ENCODE measurements at regions not wholly inside any gene's neighbourhood (a gene's known extent, or its start where the extent isn't known, plus 50 kb on each side); places are given as distances from the start of the nearest gene placed in this dataset.

GRCh38 chr11:44506375-44507016, 59.0 kb upstream of the CD82 start:
- H2AFZ ChIP-seq (ENCODE audit: control insufficient read depth, low read length): no peak overlapping the region
- H3K4me2 ChIP-seq (ENCODE audit: control insufficient read depth, extremely low read depth, insufficient read depth, low read depth, low read length): no peak overlapping the region
- H3K4me3 ChIP-seq (ENCODE audit: control insufficient read depth in 2 of 3, extremely low read depth in 1 of 3, insufficient read depth in 2 of 3, low read depth in 1 of 3, low read length in 3 of 3): no peak overlapping the region
- H3K79me2 ChIP-seq (ENCODE audit: control insufficient read depth, insufficient read depth, low read length): no peaks in the 10 kb centered on the region
- H4K20me1 ChIP-seq (ENCODE audit: control insufficient read depth, extremely low read depth, insufficient read depth, low read length): no peaks in the 10 kb centered on the region
- H3K9ac ChIP-seq (ENCODE audit: control insufficient read depth, extremely low read depth, insufficient read depth, low read length): no peak overlapping the region
- H3K36me3 ChIP-seq (ENCODE audit: control insufficient read depth in 2 of 2, extremely low read depth in 1 of 2, insufficient read depth in 2 of 2, low read length in 2 of 2): no peaks in the 10 kb centered on the region
- TF ChIP-seq, protein P1, sequence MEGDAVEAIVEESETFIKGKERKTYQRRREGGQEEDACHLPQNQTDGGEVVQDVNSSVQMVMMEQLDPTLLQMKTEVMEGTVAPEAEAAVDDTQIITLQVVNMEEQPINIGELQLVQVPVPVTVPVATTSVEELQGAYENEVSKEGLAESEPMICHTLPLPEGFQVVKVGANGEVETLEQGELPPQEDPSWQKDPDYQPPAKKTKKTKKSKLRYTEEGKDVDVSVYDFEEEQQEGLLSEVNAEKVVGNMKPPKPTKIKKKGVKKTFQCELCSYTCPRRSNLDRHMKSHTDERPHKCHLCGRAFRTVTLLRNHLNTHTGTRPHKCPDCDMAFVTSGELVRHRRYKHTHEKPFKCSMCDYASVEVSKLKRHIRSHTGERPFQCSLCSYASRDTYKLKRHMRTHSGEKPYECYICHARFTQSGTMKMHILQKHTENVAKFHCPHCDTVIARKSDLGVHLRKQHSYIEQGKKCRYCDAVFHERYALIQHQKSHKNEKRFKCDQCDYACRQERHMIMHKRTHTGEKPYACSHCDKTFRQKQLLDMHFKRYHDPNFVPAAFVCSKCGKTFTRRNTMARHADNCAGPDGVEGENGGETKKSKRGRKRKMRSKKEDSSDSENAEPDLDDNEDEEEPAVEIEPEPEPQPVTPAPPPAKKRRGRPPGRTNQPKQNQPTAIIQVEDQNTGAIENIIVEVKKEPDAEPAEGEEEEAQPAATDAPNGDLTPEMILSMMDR (optimal IDR thresholded peaks at IDR 0.05 in 1 of 3, IDR thresholded peaks at IDR 0.05 in 1 of 3, conservative IDR thresholded peaks at IDR 0.05 in 1 of 3; ENCODE audit: extremely low read depth in 1 of 3, insufficient read depth in 2 of 3, low read length in 3 of 3): no peak
- no peak for TF ChIP-seq EZH2 (IDR thresholded peaks at IDR 0.05; ENCODE audit: low read length)
- no peak for DNase-seq (ENCODE audit: low read depth, low spot score)
- dilution Hi-C loops (cut with MboI; ENCODE audit: extremely low pct_ligation_motif_present, low sequenced_read_pairs): no loop called here
- H3K9me3 ChIP-seq (ENCODE audit: control insufficient read depth, low read depth, low read length): no peaks in the 10 kb centered on the region
- H3K27me3 ChIP-seq (ENCODE audit: control insufficient read depth, extremely low read depth, insufficient read depth, low read length): peaks cover 17% of the 10 kb centered on the region
- FAIRE-seq: no peak
- no peaks in the 10 kb centered on the region for H3K9me1 ChIP-seq (ENCODE audit: control insufficient read depth, extremely low read depth, insufficient read depth, low read length)
- H3K4me1 ChIP-seq (ENCODE audit: control insufficient read depth, extremely low read depth, insufficient read depth, low read length): no peaks in the 10 kb centered on the region
- H3K27ac ChIP-seq (ENCODE audit: control insufficient read depth, insufficient read depth, low read length): no peak overlapping the region

GRCh38 chr11:44507491-44507890, 58.0 kb upstream of the CD82 start:
- DNase-seq (ENCODE audit: low read depth, low spot score): no peak
- H3K9ac ChIP-seq (ENCODE audit: control insufficient read depth, extremely low read depth, insufficient read depth, low read length): no peak overlapping the region
- no peak overlapping the region for H2AFZ ChIP-seq (ENCODE audit: control insufficient read depth, low read length)
- no peaks in the 10 kb centered on the region for H3K9me3 ChIP-seq (ENCODE audit: control insufficient read depth, low read depth, low read length)
- no peak overlapping the region for H3K4me2 ChIP-seq (ENCODE audit: control insufficient read depth, extremely low read depth, insufficient read depth, low read depth, low read length)
- no peaks in the 10 kb centered on the region for H3K36me3 ChIP-seq (ENCODE audit: control insufficient read depth in 2 of 2, extremely low read depth in 1 of 2, insufficient read depth in 2 of 2, low read length in 2 of 2)
- no peak for FAIRE-seq
- TF ChIP-seq, protein P1 (optimal IDR thresholded peaks at IDR 0.05 in 1 of 3, IDR thresholded peaks at IDR 0.05 in 1 of 3, conservative IDR thresholded peaks at IDR 0.05 in 1 of 3; ENCODE audit: extremely low read depth in 1 of 3, insufficient read depth in 2 of 3, low read length in 3 of 3): no peak
- no peak for TF ChIP-seq EZH2 (IDR thresholded peaks at IDR 0.05; ENCODE audit: low read length)
- dilution Hi-C loops (cut with MboI; ENCODE audit: extremely low pct_ligation_motif_present, low sequenced_read_pairs): no loop called here
- no peaks in the 10 kb centered on the region for H3K79me2 ChIP-seq (ENCODE audit: control insufficient read depth, insufficient read depth, low read length)
- H4K20me1 ChIP-seq (ENCODE audit: control insufficient read depth, extremely low read depth, insufficient read depth, low read length): no peaks in the 10 kb centered on the region
- peaks cover 15% of the 10 kb centered on the region for H3K27me3 ChIP-seq (ENCODE audit: control insufficient read depth, extremely low read depth, insufficient read depth, low read length)
- no peak overlapping the region for H3K27ac ChIP-seq (ENCODE audit: control insufficient read depth, insufficient read depth, low read length)
- H3K4me3 ChIP-seq (ENCODE audit: control insufficient read depth in 2 of 3, extremely low read depth in 1 of 3, insufficient read depth in 2 of 3, low read depth in 1 of 3, low read length in 3 of 3): no peak overlapping the region
- H3K4me1 ChIP-seq (ENCODE audit: control insufficient read depth, extremely low read depth, insufficient read depth, low read length): no peaks in the 10 kb centered on the region
- H3K9me1 ChIP-seq (ENCODE audit: control insufficient read depth, extremely low read depth, insufficient read depth, low read length): no peaks in the 10 kb centered on the region
